H1 (cell line): ENCODE measurements at regions not wholly inside any gene's neighbourhood (a gene's known extent, or its start where the extent isn't known, plus 50 kb on each side); places are given as distances from the start of the nearest gene placed in this dataset.

ENCODE experiments used
- CTCF ChIA-PET: fragments of 300-600 bp; sonication (Branson Sonifier 250); formaldehyde crosslinking; loops from one replicate; lab custom pipeline; 2021; ENCODE audit not compliant: partially characterized antibody; lab: Charles Lee
- POLR2A ChIA-PET: fragments of 300-600 bp; sonication (Branson Sonifier 250); formaldehyde crosslinking; loops from one replicate; lab custom pipeline; 2021; ENCODE audit warnings: inconsistent platforms; ENCODE audit not compliant: partially characterized antibody; lab: Charles Lee
- DNase-seq, 2 experiments: peaks; one replicate each; pipeline versions ENCODE4 v3.0.0 to v3.0.0-alpha.2; 2010 to 2022; ENCODE audit warnings: low spot score in 2 of 2, low read depth in 1 of 2, mixed read lengths in 1 of 2
- FAIRE-seq: peaks from 2 replicates; lab custom pipeline; 2011; peaks lifted over from hg19 to GRCh38; lab: Jason Lieb, UNC
- H2AFZ ChIP-seq: 2 replicates; pipeline ENCODE4 v1.8.1; 2012; ENCODE audit warnings: low read length, inconsistent platforms
- H2AK5ac ChIP-seq: 2 replicates; pipeline ENCODE4 v1.6.1; 2013; ENCODE audit warnings: low read depth, low read length
- H2BK120ac ChIP-seq: replicated peaks from 2 replicates; pipeline ENCODE3; 2013; ENCODE audit warnings: low read depth, low read length, inconsistent platforms
- H2BK12ac ChIP-seq: 2 replicates; pipeline ENCODE4 v1.6.1; 2013; ENCODE audit warnings: low read depth, low read length
- H2BK15ac ChIP-seq: 2 replicates; pipeline ENCODE4 v1.6.1; 2013; ENCODE audit warnings: low read length
- H2BK20ac ChIP-seq: 2 replicates; pipeline ENCODE4 v1.6.1; 2013; ENCODE audit warnings: low read length
- H2BK5ac ChIP-seq: 2 replicates; pipeline ENCODE4 v1.6.1; 2013; ENCODE audit warnings: low read depth, low read length
- H3K14ac ChIP-seq: 2 replicates; pipeline ENCODE4 v1.6.1; 2013; ENCODE audit warnings: inconsistent platforms; ENCODE audit not compliant: insufficient read length
- H3K18ac ChIP-seq: 2 replicates; pipeline ENCODE4 v1.6.1; 2013; ENCODE audit warnings: low read length; ENCODE audit errors: extremely low read depth
- H3K23ac ChIP-seq: 2 replicates; pipeline ENCODE4 v1.6.1; 2013; ENCODE audit warnings: inconsistent platforms; ENCODE audit not compliant: insufficient read length
- H3K23me2 ChIP-seq: 2 replicates; pipeline ENCODE4 v1.6.1; 2013; ENCODE audit warnings: low read depth, low read length
- H3K27ac ChIP-seq: 2 replicates; pipeline ENCODE4 v1.6.1; 2011; ENCODE audit warnings: low read depth, low read length, inconsistent platforms
- H3K27me3 ChIP-seq, 4 experiments: replicated peaks in 1 of 4; 1 replicate in 1 of 4; 2 replicates in 3 of 4; pipeline versions ENCODE4 v1.6.1 to v1.8.1; 2011 to 2013; ENCODE audit warnings: low read length in 3 of 4, mild to moderate bottlenecking in 3 of 4, inconsistent platforms in 2 of 4, mixed read lengths in 2 of 4, moderate library complexity in 1 of 4; ENCODE audit not compliant: control insufficient read depth in 3 of 4, insufficient read depth in 3 of 4; ENCODE audit errors: extremely low read depth in 1 of 4
- H3K36me3 ChIP-seq, 4 experiments: 2 replicates each; pipeline versions ENCODE4 v1.6.1 to v1.8.1; 2011 to 2013; ENCODE audit warnings: mild to moderate bottlenecking in 4 of 4, low read length in 3 of 4, moderate library complexity in 2 of 4, control low read depth in 1 of 4, inconsistent platforms in 1 of 4; ENCODE audit not compliant: insufficient read depth in 4 of 4, control insufficient read depth in 2 of 4
- H3K4ac ChIP-seq: replicated peaks from 2 replicates; pipeline ENCODE3; 2013; ENCODE audit warnings: low read length, low read depth, mixed read lengths, inconsistent platforms; ENCODE audit not compliant: insufficient read length
- H3K4me1 ChIP-seq, 4 experiments: replicated peaks in 1 of 4; 1 replicate in 1 of 4; 2 replicates in 3 of 4; pipeline versions ENCODE4 v1.6.1 to v1.8.1; 2011 to 2013; ENCODE audit warnings: low read length in 3 of 4, inconsistent platforms in 2 of 4, mixed read lengths in 1 of 4; ENCODE audit not compliant: insufficient read depth in 4 of 4, control insufficient read depth in 3 of 4
- H3K4me2 ChIP-seq, 2 experiments: 2 replicates each; pipeline versions ENCODE4 v1.6.1 to v1.8.1; 2011 to 2013; ENCODE audit warnings: low read depth in 2 of 2, low read length in 2 of 2, control low read depth in 1 of 2, inconsistent platforms in 1 of 2, mild to moderate bottlenecking in 1 of 2; ENCODE audit not compliant: insufficient read depth in 1 of 2
- H3K4me3 ChIP-seq, 4 experiments: fragments of 200-600, 300-600 bp in 1 of 4; sonication (generic), shearing (Covaris generic), sonication (Bioruptor Twin) in 1 of 4; 2 replicates each; pipeline versions ENCODE4 v1.5.1 to v1.8.1; 2011 to 2016; ENCODE audit warnings: low read length in 4 of 4, low read depth in 3 of 4, control low read depth in 2 of 4, inconsistent platforms in 2 of 4, mild to moderate bottlenecking in 2 of 4, mixed read lengths in 1 of 4, moderate library complexity in 1 of 4; ENCODE audit not compliant: insufficient read depth in 2 of 4; ENCODE audit errors: extremely low read depth in 1 of 4
- H3K56ac ChIP-seq: replicated peaks from 2 replicates; pipeline ENCODE3; 2013; ENCODE audit warnings: low read depth, mild to moderate bottlenecking, mixed read lengths, low read length, inconsistent platforms; ENCODE audit not compliant: insufficient read length
- H3K79me1 ChIP-seq: 2 replicates; pipeline ENCODE4 v1.6.1; 2013; ENCODE audit warnings: low read depth, low read length, control low read depth
- H3K79me2 ChIP-seq, 2 experiments: 2 replicates each; pipeline versions ENCODE4 v1.6.1 to v1.8.1; 2012 to 2013; ENCODE audit warnings: low read length in 2 of 2, mild to moderate bottlenecking in 2 of 2, inconsistent platforms in 1 of 2; ENCODE audit not compliant: insufficient read depth in 2 of 2, control insufficient read depth in 1 of 2
- H3K9ac ChIP-seq, 4 experiments: replicated peaks in 1 of 4; 1 replicate in 1 of 4; 2 replicates in 3 of 4; pipeline versions ENCODE4 v1.6.1 to v1.8.1; 2011 to 2013; ENCODE audit warnings: low read depth in 3 of 4, low read length in 3 of 4, control low read depth in 2 of 4, mild to moderate bottlenecking in 2 of 4, moderate library complexity in 2 of 4, inconsistent platforms in 1 of 4; ENCODE audit errors: extremely low read depth in 1 of 4
- H3K9me3 ChIP-seq, 2 experiments: 2 replicates each; pipeline versions ENCODE4 v1.6.1 to v1.8.1; 2012 to 2013; ENCODE audit warnings: mild to moderate bottlenecking in 2 of 2, moderate library complexity in 2 of 2, control low read depth in 1 of 2, inconsistent platforms in 1 of 2, low read depth in 1 of 2, low read length in 1 of 2, mixed read lengths in 1 of 2; ENCODE audit not compliant: insufficient read depth in 2 of 2
- H4K20me1 ChIP-seq, 2 experiments: replicated peaks in 1 of 2; 2 replicates each; pipeline versions ENCODE3 to v1.8.1; 2011 to 2013; ENCODE audit warnings: inconsistent platforms in 2 of 2, low read length in 2 of 2, mild to moderate bottlenecking in 1 of 2; ENCODE audit not compliant: insufficient read depth in 2 of 2, control insufficient read depth in 1 of 2
- H4K5ac ChIP-seq: 2 replicates; pipeline ENCODE4 v1.6.1; 2013; ENCODE audit warnings: low read length, low read depth, mixed read lengths, inconsistent platforms; ENCODE audit not compliant: insufficient read length
- H4K8ac ChIP-seq: 2 replicates; pipeline ENCODE4 v1.8.0; 2013; ENCODE audit warnings: mild to moderate bottlenecking, moderate library complexity, low read length, inconsistent platforms; ENCODE audit not compliant: insufficient read depth; ENCODE audit errors: extremely low read depth
- H4K91ac ChIP-seq: replicated peaks from 2 replicates; pipeline ENCODE3; 2013; ENCODE audit warnings: low read length, mixed read lengths, inconsistent platforms; ENCODE audit not compliant: insufficient read length
- CBX5 ChIP-seq: fragments of 300-800, 300-1000 bp; sonication (generic); IDR thresholded peaks from 2 replicates; pipeline ENCODE4 v1.7.1; 2016; ENCODE audit warnings: antibody characterized with exemption, low read length, low read depth
- CBX8 ChIP-seq: fragments of 300-800, 300-1000 bp; sonication (generic); IDR thresholded peaks from 2 replicates; pipeline ENCODE4 v1.7.1; 2016; ENCODE audit warnings: low read depth, low read length, borderline replicate concordance
- EGR1 ChIP-seq: IDR thresholded peaks from 2 replicates; pipeline ENCODE4 v1.6.1; 2011; ENCODE audit warnings: low read depth, low read length, borderline replicate concordance
- EP300 ChIP-seq, 2 experiments: IDR thresholded peaks; 1 replicate in 1 of 2; 2 replicates in 1 of 2; pipeline ENCODE4 v1.6.1; 2011 to 2012; ENCODE audit warnings: low read depth in 2 of 2, low read length in 2 of 2, mild to moderate bottlenecking in 2 of 2, borderline replicate concordance in 1 of 2, inconsistent platforms in 1 of 2, moderate library complexity in 1 of 2
- EZH2 ChIP-seq: fragments of 200-600 bp; sonication (generic); IDR thresholded peaks from 2 replicates; pipeline ENCODE4 v1.7.1; 2012; ENCODE audit warnings: low read depth, mild to moderate bottlenecking, moderate library complexity, low read length, inconsistent platforms; ENCODE audit not compliant: severe bottlenecking
- GABPA ChIP-seq: IDR thresholded peaks from 2 replicates; pipeline ENCODE4 v1.6.1; 2011; ENCODE audit warnings: mild to moderate bottlenecking, low read length, moderate library complexity, borderline replicate concordance; ENCODE audit not compliant: insufficient read depth
- GTF2F1 ChIP-seq: IDR thresholded peaks from 2 replicates; pipeline ENCODE4 v1.6.1; 2012; ENCODE audit warnings: low read depth, low read length, improper control_type of control experiment, borderline replicate concordance
- POLR2A ChIP-seq, 2 experiments: IDR thresholded peaks; 1 replicate in 1 of 2; 2 replicates in 1 of 2; pipeline ENCODE4 v1.6.1; 2011; ENCODE audit warnings: low read depth in 2 of 2, low read length in 2 of 2, mild to moderate bottlenecking in 2 of 2; ENCODE audit errors: control extremely low read depth in 1 of 2
- POLR2AphosphoS5 ChIP-seq: IDR thresholded peaks from 2 replicates; pipeline ENCODE4 v1.6.1; 2011; ENCODE audit warnings: low read depth, low read length
- YY1 ChIP-seq: IDR thresholded peaks from 2 replicates; pipeline ENCODE4 v1.6.1; 2011; ENCODE audit warnings: low read depth, mild to moderate bottlenecking, low read length
- WGBS, 2 experiments: shearing (Covaris generic) in 1 of 2; methylation state at CpG; one replicate each; pipeline versions ENCODE4 v1.1.6 to v1.1.7; 2013 to 2015; ENCODE audit warnings: low lambda C conversion rate in 2 of 2, mixed read lengths in 2 of 2, inconsistent platforms in 1 of 2, low coverage in 1 of 2, missing lambda C conversion rate in 1 of 2; ENCODE audit not compliant: insufficient replicate concordance in 2 of 2, insufficient coverage in 1 of 2, insufficient read length in 1 of 2; ENCODE audit errors: extremely low coverage in 1 of 2, missing lambda C conversion rate in 1 of 2; 5-methylcytosine and 5-hydroxymethylcytosine counted together
- TF ChIP-seq, protein P1 (sequence below): IDR thresholded peaks from 2 replicates; pipeline ENCODE4 v1.6.1; 2012; ENCODE audit warnings: low read length, inconsistent platforms
- TF ChIP-seq, protein P2 (sequence below): IDR thresholded peaks from 2 replicates; pipeline ENCODE4 v1.6.1; 2012; ENCODE audit warnings: inconsistent platforms

DNA sequence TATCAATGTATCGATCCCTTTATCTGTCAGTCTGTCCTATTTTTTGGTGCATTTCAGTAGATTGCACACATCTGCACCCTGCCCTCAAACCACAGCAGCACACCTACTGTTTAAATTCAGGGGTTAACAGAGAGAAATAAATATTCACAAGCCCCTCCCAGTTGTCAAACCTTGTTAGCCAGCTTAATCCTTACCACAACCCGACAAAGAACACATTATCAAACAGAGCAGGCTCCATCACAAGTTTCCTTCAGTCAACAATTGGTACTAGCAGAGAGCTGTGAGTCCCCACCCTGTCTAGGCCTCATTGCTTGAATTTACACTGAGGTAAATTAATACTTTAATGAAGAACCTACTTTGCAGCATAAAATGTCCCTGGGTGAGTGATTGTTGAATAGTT lies 249.8 kb downstream of the FNDC1 start:
- Histone ChIP-seq H3K4ac (no peak overlapping the region), H3K23me2 (no peaks in the 10 kb centered on the region), H3K4me2 (no peak overlapping the region), H3K27ac (no peak overlapping the region), H2AFZ (no peak overlapping the region), H3K27me3 (no peaks in the 10 kb centered on the region), H4K20me1 (no peaks in the 10 kb centered on the region), H4K8ac (no peak overlapping the region), H3K9ac (no peak overlapping the region), H4K91ac (no peak overlapping the region), H3K23ac (no peak overlapping the region), H3K4me1 (no peaks in the 10 kb centered on the region; a peak in 1 of 7 replicates), H2BK5ac (no peak overlapping the region), H4K5ac (no peak overlapping the region), H2BK12ac (no peak overlapping the region), H2BK20ac (no peak overlapping the region), H3K14ac (no peak overlapping the region), H2BK120ac (no peak overlapping the region), H3K79me2 (no peaks in the 10 kb centered on the region), H3K9me3 (peaks cover 86% of the 10 kb centered on the region in 2 experiments), H3K36me3 (no peaks in the 10 kb centered on the region; a peak in 1 of 8 replicates), H2AK5ac (no peak overlapping the region), H2BK15ac (no peak overlapping the region), H3K79me1 (no peaks in the 10 kb centered on the region), H3K56ac (no peak overlapping the region), H3K18ac (no peak overlapping the region), H3K4me3 (no peak overlapping the region)
- POLR2A ChIA-PET = interaction anchor here (0.6 kb wide), 1 partner anchor 210 kb away, joined by 3 read pairs; no protein-coding TSS in a partner anchor
- CTCF ChIA-PET = no interaction called here
- WGBS, 2 experiments = 75% methylated on average over 2 of the region's 2 CpGs; no CpG with 5 or more reads in 1 of the 2 experiments
- DNase-seq (no peak), FAIRE-seq (no peak)
- no peak for TF ChIP-seq CBX8
- TF ChIP-seq EZH2 = no peak
- TF ChIP-seq EGR1 = no peak
- no peak for TF ChIP-seq YY1
- TF ChIP-seq GABPA = no peak
- TF ChIP-seq POLR2AphosphoS5 = no peak
- TF ChIP-seq, protein P1, sequence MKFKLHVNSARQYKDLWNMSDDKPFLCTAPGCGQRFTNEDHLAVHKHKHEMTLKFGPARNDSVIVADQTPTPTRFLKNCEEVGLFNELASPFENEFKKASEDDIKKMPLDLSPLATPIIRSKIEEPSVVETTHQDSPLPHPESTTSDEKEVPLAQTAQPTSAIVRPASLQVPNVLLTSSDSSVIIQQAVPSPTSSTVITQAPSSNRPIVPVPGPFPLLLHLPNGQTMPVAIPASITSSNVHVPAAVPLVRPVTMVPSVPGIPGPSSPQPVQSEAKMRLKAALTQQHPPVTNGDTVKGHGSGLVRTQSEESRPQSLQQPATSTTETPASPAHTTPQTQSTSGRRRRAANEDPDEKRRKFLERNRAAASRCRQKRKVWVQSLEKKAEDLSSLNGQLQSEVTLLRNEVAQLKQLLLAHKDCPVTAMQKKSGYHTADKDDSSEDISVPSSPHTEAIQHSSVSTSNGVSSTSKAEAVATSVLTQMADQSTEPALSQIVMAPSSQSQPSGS = no peak
- TF ChIP-seq, protein P2, sequence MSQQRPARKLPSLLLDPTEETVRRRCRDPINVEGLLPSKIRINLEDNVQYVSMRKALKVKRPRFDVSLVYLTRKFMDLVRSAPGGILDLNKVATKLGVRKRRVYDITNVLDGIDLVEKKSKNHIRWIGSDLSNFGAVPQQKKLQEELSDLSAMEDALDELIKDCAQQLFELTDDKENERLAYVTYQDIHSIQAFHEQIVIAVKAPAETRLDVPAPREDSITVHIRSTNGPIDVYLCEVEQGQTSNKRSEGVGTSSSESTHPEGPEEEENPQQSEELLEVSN = no peak
- TF ChIP-seq EP300 (IDR thresholded peaks at IDR 0.05; ENCODE audit: borderline replicate concordance in 1 of 2, low read depth in 2 of 2, low read length in 2 of 2) = no peak
- no peak for TF ChIP-seq GTF2F1
- no peak for TF ChIP-seq POLR2A (IDR thresholded peaks at IDR 0.05; ENCODE audit: control extremely low read depth in 1 of 2, low read depth in 2 of 2, low read length in 2 of 2)
- TF ChIP-seq CBX5 = no peak
